Trophoblast cell (in vitro differentiated cells and primary cell): ENCODE measurements at regions not wholly inside any gene's neighbourhood (a gene's known extent, or its start where the extent isn't known, plus 50 kb on each side); places are given as distances from the start of the nearest gene placed in this dataset.

ENCODE experiments used
- DNase-seq, 2 donors: peaks; one replicate each; pipeline ENCODE4 v3.0.0-alpha.2; 2016
- H2AFZ ChIP-seq: 2 replicates; pipeline ENCODE4 v1.6.1; 2013; ENCODE audit warnings: low read length, moderate library complexity, mild to moderate bottlenecking; ENCODE audit not compliant: insufficient read depth, poor library complexity
- H2AK5ac ChIP-seq: 2 replicates; pipeline ENCODE4 v1.6.1; 2013; ENCODE audit warnings: mild to moderate bottlenecking, low read length
- H2BK120ac ChIP-seq: 2 replicates; pipeline ENCODE4 v1.6.1; 2013; ENCODE audit warnings: low read length, mild to moderate bottlenecking, moderate library complexity; ENCODE audit not compliant: insufficient read depth, poor library complexity
- H2BK12ac ChIP-seq: 2 replicates; pipeline ENCODE4 v1.6.1; 2013; ENCODE audit warnings: mild to moderate bottlenecking, low read length, moderate library complexity
- H2BK5ac ChIP-seq: 2 replicates; pipeline ENCODE4 v1.6.1; 2013; ENCODE audit warnings: low read length, low read depth, moderate library complexity, mild to moderate bottlenecking; ENCODE audit not compliant: poor library complexity
- H3K14ac ChIP-seq: 2 replicates; pipeline ENCODE4 v1.6.1; 2013; ENCODE audit warnings: mild to moderate bottlenecking, low read length
- H3K18ac ChIP-seq: 2 replicates; pipeline ENCODE4 v1.6.1; 2013; ENCODE audit warnings: mild to moderate bottlenecking, low read length
- H3K23ac ChIP-seq: 2 replicates; pipeline ENCODE4 v1.6.1; 2013; ENCODE audit warnings: low read length
- H3K27ac ChIP-seq: 2 replicates; pipeline ENCODE4 v1.5.1; 2013; ENCODE audit warnings: low read depth, mild to moderate bottlenecking, inconsistent platforms, low read length, moderate library complexity
- H3K27me3 ChIP-seq: 2 replicates; pipeline ENCODE4 v1.6.1; 2013; ENCODE audit warnings: inconsistent platforms, mild to moderate bottlenecking, low read length, moderate library complexity; ENCODE audit not compliant: insufficient read depth
- H3K36me3 ChIP-seq, 2 experiments: 1 replicate in 1 of 2; 2 replicates in 1 of 2; pipeline ENCODE4 v1.6.1; 2013; ENCODE audit warnings: low read length in 2 of 2, mild to moderate bottlenecking in 2 of 2, moderate library complexity in 1 of 2; ENCODE audit not compliant: insufficient read depth in 2 of 2, control insufficient read depth in 1 of 2
- H3K4ac ChIP-seq: 2 replicates; pipeline ENCODE4 v1.6.1; 2013; ENCODE audit warnings: low read depth, mild to moderate bottlenecking, low read length, moderate library complexity
- H3K4me1 ChIP-seq, 2 experiments: 1 replicate in 1 of 2; 2 replicates in 1 of 2; pipeline ENCODE4 v1.6.1; 2013; ENCODE audit warnings: low read length in 2 of 2, mild to moderate bottlenecking in 2 of 2, moderate library complexity in 1 of 2; ENCODE audit not compliant: insufficient read depth in 2 of 2, control insufficient read depth in 1 of 2
- H3K4me2 ChIP-seq: 2 replicates; pipeline ENCODE4 v1.6.1; 2013; ENCODE audit warnings: inconsistent platforms, mild to moderate bottlenecking, low read length, moderate library complexity
- H3K4me3 ChIP-seq: 2 replicates; pipeline ENCODE4 v1.5.1; 2013; ENCODE audit warnings: mild to moderate bottlenecking, low read depth, low read length, inconsistent platforms
- H3K79me1 ChIP-seq: one replicate; pipeline ENCODE4 v1.6.1; 2013; ENCODE audit warnings: low read length
- H3K79me2 ChIP-seq: 2 replicates; pipeline ENCODE4 v1.6.1; 2013; ENCODE audit warnings: low read length, mild to moderate bottlenecking; ENCODE audit not compliant: control insufficient read depth, insufficient read depth, poor library complexity
- H3K9ac ChIP-seq: 2 replicates; pipeline ENCODE4 v1.6.1; 2013; ENCODE audit warnings: mild to moderate bottlenecking, low read length
- H3K9me3 ChIP-seq: 2 replicates; pipeline ENCODE4 v1.6.1; 2013; ENCODE audit warnings: low read depth, mild to moderate bottlenecking, control low read depth, inconsistent platforms, low read length; ENCODE audit not compliant: insufficient read depth
- H4K12ac ChIP-seq: 2 replicates; pipeline ENCODE4 v1.6.1; 2013; ENCODE audit warnings: low read depth, mild to moderate bottlenecking, low read length, moderate library complexity
- H4K8ac ChIP-seq: 2 replicates; pipeline ENCODE4 v1.6.1; 2013; ENCODE audit warnings: low read depth, mild to moderate bottlenecking, low read length, moderate library complexity
- H4K91ac ChIP-seq: one replicate; pipeline ENCODE4 v1.6.1; 2013; ENCODE audit warnings: low read depth, mild to moderate bottlenecking, low read length, moderate library complexity
- WGBS: extraction: QIAGEN DNeasy Blood & Tissue Kit; methylation state at CpG from one replicate; pipeline ENCODE4 v1.1.7; 2013; ENCODE audit warnings: missing lambda C conversion rate; ENCODE audit not compliant: insufficient read length, insufficient coverage; ENCODE audit errors: extremely low coverage; 5-methylcytosine and 5-hydroxymethylcytosine counted together

DNA sequence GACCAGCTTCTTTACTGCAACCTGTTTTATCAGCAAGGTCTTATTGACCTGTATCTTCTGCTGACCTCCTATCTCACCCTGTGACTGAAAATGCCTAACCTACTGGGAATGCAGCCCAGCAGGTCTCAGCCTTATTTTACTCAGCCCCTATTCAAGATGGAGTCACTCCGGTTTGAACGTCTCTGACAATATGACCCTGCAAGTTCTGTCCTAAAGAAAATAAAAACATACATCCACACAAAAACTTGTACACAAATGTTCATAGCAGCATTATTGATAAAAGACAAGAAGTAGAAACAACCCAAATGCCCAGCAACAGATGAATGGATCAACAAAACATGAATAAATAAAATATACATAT, 59.5 kb upstream of the FAM9C start:
- no peak overlapping the region for H2BK5ac ChIP-seq
- no peak overlapping the region for H3K23ac ChIP-seq
- H3K27ac ChIP-seq = no peak overlapping the region
- H3K36me3 ChIP-seq = no peaks in the 10 kb centered on the region
- H3K9ac ChIP-seq = no peak overlapping the region
- H3K4me1 ChIP-seq = peaks cover 3 to 4% of the 10 kb centered on the region in 2 experiments
- no peaks in the 10 kb centered on the region for H3K79me2 ChIP-seq
- no peak overlapping the region for H3K4ac ChIP-seq
- peak overlapping the region; percentile 24 for H4K91ac ChIP-seq
- no peak overlapping the region for H3K14ac ChIP-seq
- H3K18ac ChIP-seq = no peak overlapping the region
- H4K8ac ChIP-seq = no peak overlapping the region
- H4K12ac ChIP-seq = no peak overlapping the region
- H3K79me1 ChIP-seq = no peaks in the 10 kb centered on the region
- no peaks in the 10 kb centered on the region for H3K9me3 ChIP-seq
- no peak overlapping the region for H2BK12ac ChIP-seq
- H2BK120ac ChIP-seq = peak overlapping the region; percentile 11
- no peak overlapping the region for H3K4me2 ChIP-seq
- peak in 1 of 2 donors; percentile 41 for DNase-seq
- no peak overlapping the region for H3K4me3 ChIP-seq
- H3K27me3 ChIP-seq = no peaks in the 10 kb centered on the region
- WGBS = no CpG with 5 or more reads among the region's 2 CpGs
- no peak overlapping the region for H2AK5ac ChIP-seq
- H2AFZ ChIP-seq = no peak overlapping the region

GRCh38 chrX:13103188-13103913, 58.9 kb upstream of the FAM9C start:
- no peak overlapping the region for H4K8ac ChIP-seq
- no peak overlapping the region for H2AFZ ChIP-seq
- H3K4ac ChIP-seq = no peak overlapping the region
- H3K27ac ChIP-seq = no peak overlapping the region
- no peak overlapping the region for H3K4me2 ChIP-seq
- DNase-seq = no peak
- no peak overlapping the region for H3K9ac ChIP-seq
- no peaks in the 10 kb centered on the region for H3K36me3 ChIP-seq
- no peaks in the 10 kb centered on the region for H3K27me3 ChIP-seq
- H4K91ac ChIP-seq = peak overlapping the region; percentile 24
- no peak overlapping the region for H3K18ac ChIP-seq
- no peak overlapping the region for H2BK12ac ChIP-seq
- no peak overlapping the region for H3K23ac ChIP-seq
- no peaks in the 10 kb centered on the region for H3K79me2 ChIP-seq
- H3K9me3 ChIP-seq = no peaks in the 10 kb centered on the region
- no peak overlapping the region for H3K14ac ChIP-seq
- H3K79me1 ChIP-seq = no peaks in the 10 kb centered on the region
- no peak overlapping the region for H3K4me3 ChIP-seq
- peak overlapping the region; percentile 11 for H2BK120ac ChIP-seq
- H3K4me1 ChIP-seq = peaks cover 3 to 4% of the 10 kb centered on the region in 2 experiments
- no CpG with 5 or more reads among the region's 6 CpGs for WGBS
- no peak overlapping the region for H4K12ac ChIP-seq
- no peak overlapping the region for H2BK5ac ChIP-seq
- H2AK5ac ChIP-seq = no peak overlapping the region

DNA sequence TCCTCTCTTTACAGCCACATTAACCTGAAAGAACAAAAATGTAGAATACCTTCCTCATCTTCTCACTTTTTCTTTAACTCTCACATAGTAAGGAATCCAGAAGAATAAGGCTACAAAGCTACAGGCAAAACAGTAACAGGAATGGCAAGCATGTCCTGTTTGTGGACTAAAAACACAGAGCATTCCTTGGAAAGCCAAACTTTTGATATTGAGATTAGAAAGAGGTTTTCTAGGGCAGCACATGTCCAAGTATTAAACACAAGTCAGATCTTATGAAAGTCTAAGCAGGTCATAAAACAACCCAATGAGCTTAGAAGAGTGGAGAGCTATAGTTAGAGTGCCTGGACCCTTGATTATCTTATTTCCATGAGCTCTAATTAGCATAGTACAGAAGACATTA, 58.2 kb upstream of the FAM9C start:
- no peak overlapping the region for H3K4me3 ChIP-seq
- no peak overlapping the region for H3K18ac ChIP-seq
- no peak overlapping the region for H2BK120ac ChIP-seq
- no peak overlapping the region for H2AFZ ChIP-seq
- no peak overlapping the region for H2BK5ac ChIP-seq
- H3K27ac ChIP-seq = no peak overlapping the region
- peaks cover 3 to 4% of the 10 kb centered on the region in 2 experiments for H3K4me1 ChIP-seq
- DNase-seq = peak in 1 of 2 donors; percentile 34
- no peak overlapping the region for H3K4ac ChIP-seq
- no peaks in the 10 kb centered on the region for H3K79me2 ChIP-seq
- no peaks in the 10 kb centered on the region for H3K36me3 ChIP-seq
- H3K4me2 ChIP-seq = no peak overlapping the region
- no peak overlapping the region for H2AK5ac ChIP-seq
- H3K9ac ChIP-seq = no peak overlapping the region
- H3K14ac ChIP-seq = no peak overlapping the region
- H4K8ac ChIP-seq = no peak overlapping the region
- H4K91ac ChIP-seq = no peak overlapping the region
- no peaks in the 10 kb centered on the region for H3K79me1 ChIP-seq
- H4K12ac ChIP-seq = no peak overlapping the region
- no peaks in the 10 kb centered on the region for H3K27me3 ChIP-seq
- no peaks in the 10 kb centered on the region for H3K9me3 ChIP-seq
- H3K23ac ChIP-seq = no peak overlapping the region
- no peak overlapping the region for H2BK12ac ChIP-seq

- no peak overlapping the region for H4K12ac ChIP-seq
- H2BK5ac ChIP-seq = no peak overlapping the region
- no peak overlapping the region for H2AK5ac ChIP-seq
- H3K23ac ChIP-seq = no peak overlapping the region
- H3K18ac ChIP-seq = no peak overlapping the region
- H3K4me1 ChIP-seq = peaks cover 3 to 4% of the 10 kb centered on the region in 2 experiments
- H2AFZ ChIP-seq = no peak overlapping the region
- no peak overlapping the region for H2BK120ac ChIP-seq
- peak; percentile 26 to 54 for DNase-seq
- WGBS = no CpG with 5 or more reads among the region's 9 CpGs
- H3K79me1 ChIP-seq = no peaks in the 10 kb centered on the region
- H3K27ac ChIP-seq = no peak overlapping the region
- H3K36me3 ChIP-seq = no peaks in the 10 kb centered on the region
- H3K4me3 ChIP-seq = no peak overlapping the region
- no peaks in the 10 kb centered on the region for H3K9me3 ChIP-seq
- no peak overlapping the region for H3K4ac ChIP-seq
- H3K27me3 ChIP-seq = no peaks in the 10 kb centered on the region
- H3K14ac ChIP-seq = no peak overlapping the region
- no peaks in the 10 kb centered on the region for H3K79me2 ChIP-seq
- no peak overlapping the region for H3K9ac ChIP-seq
- no peak overlapping the region for H4K91ac ChIP-seq
- H4K8ac ChIP-seq = no peak overlapping the region
- H2BK12ac ChIP-seq = no peak overlapping the region
- H3K4me2 ChIP-seq = no peak overlapping the region
These were observed 57.2 kb upstream of the FAM9C start for GRCh38 chrX:13101441-13102139.
